ENCODE measurements at regions not wholly inside any gene's neighbourhood (a gene's known extent, or its start where the extent isn't known, plus 50 kb on each side); places are given as distances from the start of the nearest gene placed in this dataset.

GRCh38 chr4:181905708-181906107, 337.5 kb upstream of the TENM3 start:
- POLR2A ChIA-PET, result no interaction called here
- Histone ChIP-seq H3K4me3 (ENCODE audit: low read depth, low read length) (no peak overlapping the region), H3K27me3 (replicated peaks; ENCODE audit: control insufficient read depth, insufficient read depth, low read length) (no peaks in the 10 kb centered on the region), H3K4me1 (no peaks in the 10 kb centered on the region), H3K36me3 (ENCODE audit: control insufficient read depth, insufficient read depth, low read length) (no peaks in the 10 kb centered on the region), H3K9me3 (no peaks in the 10 kb centered on the region)
- Mint-ChIP-seq H3K4me1 (ENCODE audit: low read depth, unreplicated experiment) (no peaks in the 10 kb centered on the region), H3K27ac (ENCODE audit: unreplicated experiment) (no peak overlapping the region), H3K4me3 (ENCODE audit: unreplicated experiment) (no peak overlapping the region), H3K9me3 (ENCODE audit: unreplicated experiment) (peaks cover 17% of the 10 kb centered on the region), H3K27me3 (ENCODE audit: insufficient read depth, unreplicated experiment) (peaks cover 10% of the 10 kb centered on the region), H3K36me3 (ENCODE audit: insufficient read depth, unreplicated experiment) (no peaks in the 10 kb centered on the region)
- intact Hi-C loops (cut with micrococcal nuclease; ENCODE audit: unreplicated experiment), result no loop called here
- TF ChIP-seq CTCF (IDR thresholded peaks at IDR 0.05; ENCODE audit: insufficient read depth in 1 of 2, low read depth in 1 of 2, low read length in 1 of 2, severe bottlenecking in 1 of 2, unreplicated experiment in 1 of 2), result no peak
- BruUV-seq (replicated peaks), result no TSS peak
- no peak for DNase-seq
- CTCF ChIA-PET, result no interaction called here

GRCh38 chr4:181908168-181908567, 335.0 kb upstream of the TENM3 start:
- DNase-seq, result no peak
- H3K4me3 Mint-ChIP-seq (ENCODE audit: unreplicated experiment), result no peak overlapping the region
- Histone ChIP-seq H3K27me3 (replicated peaks; ENCODE audit: control insufficient read depth, insufficient read depth, low read length) (no peaks in the 10 kb centered on the region), H3K4me1 (no peaks in the 10 kb centered on the region), H3K36me3 (ENCODE audit: control insufficient read depth, insufficient read depth, low read length) (no peaks in the 10 kb centered on the region), H3K4me3 (ENCODE audit: low read depth, low read length) (no peak overlapping the region), H3K9me3 (no peaks in the 10 kb centered on the region)
- TF ChIP-seq CTCF (IDR thresholded peaks at IDR 0.05; ENCODE audit: insufficient read depth in 1 of 2, low read depth in 1 of 2, low read length in 1 of 2, severe bottlenecking in 1 of 2, unreplicated experiment in 1 of 2), result no peak
- POLR2A ChIA-PET, result no interaction called here
- intact Hi-C loops (cut with micrococcal nuclease; ENCODE audit: unreplicated experiment), result no loop called here
- H3K4me1 Mint-ChIP-seq (ENCODE audit: low read depth, unreplicated experiment), result no peaks in the 10 kb centered on the region
- CTCF ChIA-PET, result no interaction called here
- H3K27ac Mint-ChIP-seq (ENCODE audit: unreplicated experiment), result no peak overlapping the region
- H3K36me3 Mint-ChIP-seq (ENCODE audit: insufficient read depth, unreplicated experiment), result no peaks in the 10 kb centered on the region
- no TSS peak for BruUV-seq (replicated peaks)
- peaks cover 32% of the 10 kb centered on the region for H3K9me3 Mint-ChIP-seq (ENCODE audit: unreplicated experiment)
- peaks cover 5% of the 10 kb centered on the region for H3K27me3 Mint-ChIP-seq (ENCODE audit: insufficient read depth, unreplicated experiment)

- H3K27me3 ChIP-seq (replicated peaks; ENCODE audit: control insufficient read depth, insufficient read depth, low read length), result no peaks in the 10 kb centered on the region
- no peaks in the 10 kb centered on the region for H3K9me3 ChIP-seq
- Mint-ChIP-seq H3K36me3 (ENCODE audit: insufficient read depth, unreplicated experiment) (no peaks in the 10 kb centered on the region), H3K4me1 (ENCODE audit: low read depth, unreplicated experiment) (no peaks in the 10 kb centered on the region), H3K27me3 (ENCODE audit: insufficient read depth, unreplicated experiment) (peaks cover 2% of the 10 kb centered on the region), H3K27ac (ENCODE audit: unreplicated experiment) (no peak overlapping the region), H3K4me3 (ENCODE audit: unreplicated experiment) (no peak overlapping the region), H3K9me3 (ENCODE audit: unreplicated experiment) (peaks cover 35% of the 10 kb centered on the region)
- no peaks in the 10 kb centered on the region for H3K4me1 ChIP-seq
- ChIA-PET POLR2A (no interaction called here), CTCF (no interaction called here)
- no peaks in the 10 kb centered on the region for H3K36me3 ChIP-seq (ENCODE audit: control insufficient read depth, insufficient read depth, low read length)
- H3K4me3 ChIP-seq (ENCODE audit: low read depth, low read length), result no peak overlapping the region
- DNase-seq, result no peak
- BruUV-seq (replicated peaks), result no TSS peak
- intact Hi-C loops (cut with micrococcal nuclease; ENCODE audit: unreplicated experiment), result no loop called here
- no peak for TF ChIP-seq CTCF (IDR thresholded peaks at IDR 0.05; ENCODE audit: insufficient read depth in 1 of 2, low read depth in 1 of 2, low read length in 1 of 2, severe bottlenecking in 1 of 2, unreplicated experiment in 1 of 2)
Observed at GRCh38 chr4:181909368-181909767, 333.8 kb upstream of the TENM3 start.

Measured in Caco-2 (cell line).